GM21619 (cell line): ENCODE measurements at regions not wholly inside any gene's neighbourhood (a gene's known extent, or its start where the extent isn't known, plus 50 kb on each side); places are given as distances from the start of the nearest gene placed in this dataset.

Experiments
- ATAC-seq: cut with Tn5 transposase; IDR thresholded peaks from one replicate; pipeline ENCODE4 v1.9.1; 2021; ENCODE audit not compliant: unreplicated experiment

GRCh38 chr16:82499302-82499701 lies 127.5 kb upstream of the CDH13 start:
- ATAC-seq, result no peak

GRCh38 chr16:82497139-82497538 lies 129.6 kb upstream of the CDH13 start:
- no peak for ATAC-seq

- no peak for ATAC-seq
These were observed 138.3 kb upstream of the CDH13 start for GRCh38 chr16:82488460-82488859.

GRCh38 chr16:82481455-82481854 lies 145.3 kb upstream of the CDH13 start:
- ATAC-seq, result no peak

GRCh38 chr16:82476786-82477185 lies 150.0 kb upstream of the CDH13 start:
- ATAC-seq, result no peak

GRCh38 chr16:82470620-82471152 lies 156.1 kb upstream of the CDH13 start:
- no peak for ATAC-seq

GRCh38 chr16:82470016-82470415 lies 156.8 kb upstream of the CDH13 start:
- no peak for ATAC-seq

GRCh38 chr16:82464187-82464586 lies 162.6 kb upstream of the CDH13 start:
- ATAC-seq, result no peak

- no peak for ATAC-seq
These were observed 166.0 kb upstream of the CDH13 start for GRCh38 chr16:82460766-82461165.

- no peak for ATAC-seq
These were observed 167.1 kb upstream of the CDH13 start for GRCh38 chr16:82459580-82460256.

GRCh38 chr16:82456683-82457082 lies 170.1 kb upstream of the CDH13 start:
- peak; percentile 78 for ATAC-seq

- ATAC-seq, result no peak
These were observed 172.2 kb upstream of the CDH13 start for GRCh38 chr16:82454566-82454965.

- ATAC-seq, result no peak
These were observed 172.6 kb upstream of the CDH13 start for GRCh38 chr16:82454152-82454551.

GRCh38 chr16:82452004-82452756 lies 174.6 kb upstream of the CDH13 start:
- ATAC-seq, result no peak

GRCh38 chr16:82451449-82451848 lies 175.3 kb upstream of the CDH13 start:
- no peak for ATAC-seq

- no peak for ATAC-seq
These were observed 186.4 kb upstream of the CDH13 start for GRCh38 chr16:82440336-82440735.

- ATAC-seq, result no peak
These were observed 187.0 kb upstream of the CDH13 start for GRCh38 chr16:82439678-82440293.

GRCh38 chr16:82433042-82433441 lies 193.7 kb upstream of the CDH13 start:
- no peak for ATAC-seq

GRCh38 chr16:82432261-82432660 lies 194.5 kb upstream of the CDH13 start:
- no peak for ATAC-seq

- ATAC-seq, result no peak
These were observed 201.1 kb upstream of the CDH13 start for GRCh38 chr16:82425661-82426060.

- no peak for ATAC-seq
These were observed 204.9 kb upstream of the CDH13 start for GRCh38 chr16:82421851-82422250.

- no peak for ATAC-seq
These were observed 207.4 kb upstream of the CDH13 start for GRCh38 chr16:82419332-82419731.
